Mesenteric fat pad (tissue), 1 donor: ENCODE measurements at regions not wholly inside any gene's neighbourhood (a gene's known extent, or its start where the extent isn't known, plus 50 kb on each side); places are given as distances from the start of the nearest gene placed in this dataset.
"Not testable (repeated sequence)": the region's sequence is repeated elsewhere in the genome, so short reads cannot be mapped to it uniquely, and the experiment has no call there.

Experiments used
- DNase-seq: peaks from one replicate; pipeline ENCODE4 v3.0.0-alpha.2; 2020; ENCODE audit warnings: low spot score
- donor health status: DM: yes; HTN: yes; CAD: no.

GRCh38 chr15:28459279-28459678, 73.5 kb downstream of the GOLGA8G start:
- no peak for DNase-seq

- peak; percentile 92 for DNase-seq
Observed at GRCh38 chr15:28457396-28457932, 75.3 kb downstream of the GOLGA8G start.

- no peak for DNase-seq
Observed at GRCh38 chr15:28456476-28457395, 76.0 kb downstream of the GOLGA8G start.

- DNase-seq, result peak; percentile 90
Observed at GRCh38 chr15:28455537-28456475, 77.0 kb downstream of the GOLGA8G start.

- DNase-seq, result not testable (repeated sequence)
Observed at GRCh38 chr15:28454751-28455220, 76.3 kb downstream of the GOLGA8F start.
